Lung (tissue), 11 donors: ENCODE measurements at regions not wholly inside any gene's neighbourhood (a gene's known extent, or its start where the extent isn't known, plus 50 kb on each side); places are given as distances from the start of the nearest gene placed in this dataset.

Source experiments
- ATAC-seq: fragments of 200-7000 bp; cut with Tn5 transposase; one replicate; pipeline ENCODE4 v1.9.1; 2020; ENCODE audit warnings: moderate number of reproducible peaks; ENCODE audit not compliant: insufficient read depth, low FRiP score
- DNase-seq, 3 donors: peaks; one replicate each; pipeline ENCODE4 v3.0.0-alpha.2; 2013 to 2017
- H3K27ac ChIP-seq, 2 donors: one replicate each; pipeline ENCODE4 v1.5.1; 2013; ENCODE audit warnings: mild to moderate bottlenecking in 2 of 2, moderate library complexity in 2 of 2, control low read depth in 1 of 2, inconsistent platforms in 1 of 2, low read depth in 1 of 2, low read length in 1 of 2
- H3K27me3 ChIP-seq, 3 donors: one replicate each; pipeline ENCODE4 v1.5.1; 2013; ENCODE audit warnings: low read length in 2 of 3; ENCODE audit not compliant: control insufficient read depth in 3 of 3, insufficient read depth in 3 of 3
- H3K36me3 ChIP-seq, 4 donors: one replicate each; pipeline ENCODE4 v1.5.1; 2013; ENCODE audit warnings: low read length in 4 of 4, mild to moderate bottlenecking in 1 of 4, moderate library complexity in 1 of 4; ENCODE audit not compliant: control insufficient read depth in 4 of 4, insufficient read depth in 4 of 4
- H3K4me1 ChIP-seq, 5 donors: one replicate each; pipeline ENCODE4 v1.5.1; 2013; ENCODE audit warnings: low read length in 5 of 5, mild to moderate bottlenecking in 2 of 5, moderate library complexity in 1 of 5; ENCODE audit not compliant: control insufficient read depth in 5 of 5, insufficient read depth in 5 of 5
- H3K4me3 ChIP-seq: one replicate; pipeline ENCODE4 v1.5.1; 2013; ENCODE audit warnings: mild to moderate bottlenecking, control low read depth, moderate library complexity
- H3K9ac ChIP-seq, 2 donors: one replicate each; pipeline ENCODE4 v1.5.1; 2013; ENCODE audit warnings: low read length in 2 of 2, control low read depth in 1 of 2; ENCODE audit not compliant: insufficient read depth in 1 of 2
- H3K9me3 ChIP-seq, 4 donors: one replicate each; pipeline ENCODE4 v1.5.1; 2013; ENCODE audit warnings: low read length in 3 of 4, mild to moderate bottlenecking in 1 of 4, moderate library complexity in 1 of 4; ENCODE audit not compliant: control insufficient read depth in 4 of 4, insufficient read depth in 3 of 4
- CTCF ChIP-seq: IDR thresholded peaks from 2 replicates; pipeline ENCODE4 v1.5.1; 2012; ENCODE audit warnings: mild to moderate bottlenecking; ENCODE audit errors: control extremely low read depth, extremely low read depth
- WGBS, 2 donors: extraction: QIAGEN DNeasy Blood & Tissue Kit; methylation state at CpG; one replicate each; pipeline ENCODE4 v1.1.7; 2013; 5-methylcytosine and 5-hydroxymethylcytosine counted together
- donor health status: control.
- donor health status: control.
- donor health status: Bipolar disorder and iron deficiency.
- donor health status: healthy.
- donor health status: DM: yes; HTN: yes; CAD: no.

GRCh38 chr6:6534399-6534798 lies 54.1 kb upstream of the LY86 start:
- no peak for TF ChIP-seq CTCF
- no peak overlapping the region for H3K27ac ChIP-seq
- peaks cover 0 to 2% (median 0%) of the 10 kb centered on the region in 3 donors for H3K27me3 ChIP-seq
- no peak overlapping the region for H3K9ac ChIP-seq
- peaks cover 0 to 5% (median 1%) of the 10 kb centered on the region in 4 donors for H3K9me3 ChIP-seq
- DNase-seq (no peak), ATAC-seq (no peak)
- peaks cover 0 to 4% (median 0%) of the 10 kb centered on the region in 5 donors for H3K4me1 ChIP-seq
- 94 to 97% methylated on average over 16 of the region's 16 CpGs for WGBS, 2 donors
- H3K36me3 ChIP-seq, result no peaks in the 10 kb centered on the region
- no peak overlapping the region for H3K4me3 ChIP-seq

GRCh38 chr6:6537488-6538260 lies 50.8 kb upstream of the LY86 start:
- H3K36me3 ChIP-seq, result no peaks in the 10 kb centered on the region
- no peak for DNase-seq
- no peak overlapping the region for H3K27ac ChIP-seq
- peaks cover 0 to 2% (median 0%) of the 10 kb centered on the region in 4 donors for H3K9me3 ChIP-seq
- peaks cover 0 to 4% (median 0%) of the 10 kb centered on the region in 5 donors for H3K4me1 ChIP-seq
- ATAC-seq, result no peak
- H3K27me3 ChIP-seq, result peaks cover 0 to 5% (median 0%) of the 10 kb centered on the region in 3 donors
- 95% methylated on average over 1 of the region's 1 CpG; no CpG with 5 or more reads in 1 of the 2 donors for WGBS, 2 donors
- no peak overlapping the region for H3K9ac ChIP-seq
- H3K4me3 ChIP-seq, result no peak overlapping the region
- no peak for TF ChIP-seq CTCF

GRCh38 chr6:6538261-6538660 lies 50.3 kb upstream of the LY86 start:
- H3K4me1 ChIP-seq, result peaks cover 0 to 4% (median 0%) of the 10 kb centered on the region in 5 donors
- 28 to 37% methylated on average over 4 of the region's 4 CpGs for WGBS, 2 donors
- TF ChIP-seq CTCF, result no peak
- H3K36me3 ChIP-seq, result no peaks in the 10 kb centered on the region
- H3K27ac ChIP-seq, result no peak overlapping the region
- H3K9me3 ChIP-seq, result peaks cover 0 to 2% (median 0%) of the 10 kb centered on the region in 4 donors
- peak; percentile 27 for ATAC-seq
- no peak for DNase-seq
- H3K4me3 ChIP-seq, result no peak overlapping the region
- peaks cover 0 to 3% (median 0%) of the 10 kb centered on the region in 3 donors for H3K27me3 ChIP-seq
- no peak overlapping the region for H3K9ac ChIP-seq
